ENCODE measurements at regions not wholly inside any gene's neighbourhood (a gene's known extent, or its start where the extent isn't known, plus 50 kb on each side); places are given as distances from the start of the nearest gene placed in this dataset.

DNA sequence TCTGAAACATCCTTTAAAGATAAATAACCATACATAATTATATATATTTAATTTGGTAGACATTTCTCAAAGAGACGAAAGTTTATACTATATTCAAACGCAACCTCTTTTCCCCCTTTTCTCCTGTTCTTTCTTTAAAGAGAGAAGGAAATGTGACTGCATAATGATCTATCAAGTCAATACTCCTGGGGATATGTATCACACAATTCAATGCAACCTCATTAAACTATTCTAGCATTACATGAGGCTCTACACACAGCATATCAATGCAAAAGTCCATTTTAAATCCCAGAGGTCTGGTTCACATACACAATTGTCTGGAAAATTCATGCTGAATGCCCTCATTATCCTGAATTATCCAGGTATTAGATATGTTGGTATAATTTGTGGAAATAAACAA lies 330.7 kb downstream of the LMX1A start:
- DNase-seq, result no peak

DNA sequence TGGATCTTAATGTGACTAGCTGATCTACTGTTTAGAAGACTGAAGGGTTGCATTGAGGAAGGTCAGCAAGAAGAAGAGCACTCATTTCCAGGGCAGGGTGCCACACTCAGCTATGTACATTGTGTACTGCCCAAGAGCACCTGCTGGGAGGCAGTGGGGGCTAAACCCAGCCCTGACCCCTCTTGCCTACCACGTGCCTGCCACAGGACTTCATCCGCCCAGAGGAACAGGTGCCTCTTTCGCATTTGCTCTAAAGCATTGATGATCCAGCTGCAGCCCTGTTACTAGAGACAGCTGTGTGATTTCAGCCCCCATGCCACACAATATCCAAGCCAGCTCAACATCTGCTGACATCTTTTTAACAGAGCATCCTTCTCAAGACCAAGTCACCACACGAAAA lies 341.8 kb downstream of the LMX1A start:
- DNase-seq, result no peak

DNA sequence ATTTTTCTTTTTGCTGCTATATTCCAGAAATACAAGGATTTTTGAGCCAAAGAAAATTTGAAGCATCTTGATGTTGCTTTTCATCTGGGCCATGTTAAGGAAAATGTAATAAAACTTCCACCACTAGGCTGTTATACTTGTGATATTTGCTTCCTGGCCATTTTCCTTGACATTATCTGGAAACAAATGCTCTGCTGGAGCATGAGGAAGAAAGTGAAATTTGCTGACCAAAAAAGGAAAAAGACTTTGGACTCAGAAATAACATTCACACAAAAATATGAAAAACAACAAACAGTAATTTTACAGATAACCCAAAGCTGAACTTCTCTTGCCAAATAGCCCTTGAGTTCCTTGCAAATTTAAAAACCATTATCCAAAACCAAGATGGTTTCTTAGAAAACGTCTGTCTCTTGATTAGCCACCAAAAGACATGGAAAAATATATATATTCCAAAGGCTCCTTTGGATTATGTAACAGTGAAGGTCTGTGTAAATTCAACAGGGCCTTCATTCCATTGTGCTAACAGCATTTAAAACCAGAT lies 344.5 kb downstream of the LMX1A start:
- no peak for DNase-seq

- DNase-seq, result no peak
Measured at GRCh38 chr1:165011186-165011585, 345.3 kb downstream of the LMX1A start.

DNA sequence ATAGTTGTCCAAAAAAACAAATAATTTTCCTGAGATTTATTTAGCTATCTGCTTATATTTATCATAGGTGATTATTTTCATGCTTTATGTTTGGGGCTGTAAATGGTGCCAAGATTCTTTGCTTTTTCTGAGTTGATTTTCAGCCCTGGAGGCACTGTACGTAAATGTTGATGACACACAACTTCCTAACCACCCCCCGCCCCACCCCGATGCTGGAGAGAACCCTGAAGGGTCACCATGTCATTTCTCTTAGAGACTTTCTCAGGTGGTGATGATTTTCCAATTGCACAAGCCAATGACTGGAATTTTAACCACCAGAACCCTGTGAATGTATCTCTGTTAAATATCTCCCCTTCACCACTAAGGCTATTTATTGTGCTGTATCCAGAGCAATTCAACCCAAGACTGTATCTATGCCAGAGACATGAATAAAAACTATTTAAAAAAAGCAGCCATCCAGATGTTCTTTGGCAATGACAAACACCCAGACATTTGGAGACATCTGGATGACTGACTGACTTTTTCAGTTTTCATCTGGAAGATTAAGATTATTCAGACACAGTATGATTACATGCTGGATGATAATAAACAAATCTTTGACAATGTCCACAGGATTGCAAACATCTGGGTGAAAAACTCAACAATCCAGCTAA lies 346.0 kb downstream of the LMX1A start:
- DNase-seq, result peak; percentile 29

- no peak for DNase-seq
Measured at GRCh38 chr1:165006831-165007230, 349.7 kb downstream of the LMX1A start.

- DNase-seq, result no peak
Measured at GRCh38 chr1:164999146-164999545, 357.4 kb downstream of the LMX1A start.

DNA sequence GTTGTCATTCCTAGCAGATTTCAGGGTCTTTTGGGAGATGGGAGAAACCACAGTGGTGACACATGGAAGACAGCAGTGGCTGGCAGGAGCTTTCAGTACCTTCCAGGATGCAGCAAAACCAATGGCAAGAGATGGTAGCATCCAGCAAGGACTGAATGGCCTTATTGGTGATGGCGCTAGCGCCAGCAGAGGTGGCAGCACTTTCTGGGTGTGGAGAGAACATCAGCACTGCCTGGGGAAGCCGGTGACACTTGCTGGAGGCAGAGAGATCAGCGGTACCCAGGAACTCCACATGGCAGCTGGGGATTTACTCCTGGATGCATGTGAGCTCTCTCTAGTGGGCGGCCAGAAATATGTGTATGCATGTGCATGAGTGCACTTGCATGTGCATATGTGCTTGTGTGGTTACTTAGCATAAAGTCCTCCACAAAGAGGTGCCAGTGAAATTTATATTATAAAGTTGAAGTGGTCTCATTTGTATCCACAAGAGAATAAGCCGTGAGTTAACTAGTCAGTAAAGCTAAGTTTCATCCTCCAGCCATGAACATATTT lies 364.7 kb downstream of the LMX1A start:
- no peak for DNase-seq

GRCh38 chr1:164983023-164983650 lies 373.4 kb downstream of the LMX1A start:
- peak; percentile 6 for DNase-seq

- no peak for DNase-seq
Measured at GRCh38 chr1:164982545-164982944, 374.0 kb downstream of the LMX1A start.

DNA sequence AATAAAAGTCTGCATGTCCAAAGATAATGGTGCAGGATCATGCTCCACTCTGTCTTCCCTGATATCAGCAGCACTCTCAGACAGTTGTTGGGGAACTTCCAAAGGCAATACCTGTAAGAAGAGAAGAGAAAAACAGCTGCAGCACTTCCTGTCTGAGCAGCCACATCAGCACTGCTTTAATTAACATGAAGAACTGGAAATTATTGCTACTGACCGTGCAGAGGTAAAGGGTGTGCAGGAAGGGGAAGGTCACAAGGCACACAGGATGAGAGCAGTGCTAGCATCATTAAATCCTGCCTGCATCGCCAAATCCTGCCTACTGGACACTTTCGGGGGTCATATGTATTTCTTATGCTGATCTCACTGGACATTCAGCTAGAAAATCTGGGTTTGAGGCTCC lies 379.0 kb downstream of the LMX1A start:
- DNase-seq, result no peak

GRCh38 chr1:164971921-164972415 lies 384.5 kb downstream of the LMX1A start:
- no peak for DNase-seq

- no peak for DNase-seq
Measured at GRCh38 chr1:164971391-164971790, 385.1 kb downstream of the LMX1A start.

- no peak for DNase-seq
Measured at GRCh38 chr1:164969253-164969652, 387.3 kb downstream of the LMX1A start.

DNA sequence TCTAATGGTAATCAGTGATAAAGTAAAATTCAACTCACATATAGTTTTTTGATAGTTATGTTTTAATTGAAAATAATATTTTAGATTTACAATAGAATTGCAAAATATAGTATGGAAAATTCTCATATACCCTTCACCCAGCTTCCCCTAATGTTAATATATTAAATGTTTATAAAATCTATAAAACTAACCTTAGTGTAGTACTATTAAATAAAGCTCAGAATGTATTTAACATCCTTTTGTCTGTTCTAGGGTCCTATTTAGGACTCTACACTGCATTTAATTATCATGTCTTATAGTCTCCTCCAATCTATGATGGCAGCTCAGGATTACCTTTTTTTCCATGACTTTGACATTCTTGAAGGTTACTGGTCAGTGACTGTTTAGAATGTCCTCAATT lies 389.2 kb downstream of the LMX1A start:
- no peak for DNase-seq

GRCh38 chr1:164961715-164962114 lies 394.8 kb downstream of the LMX1A start:
- no peak for DNase-seq

- DNase-seq, result no peak
Measured at GRCh38 chr1:164958982-164959768, 397.3 kb downstream of the LMX1A start.

GRCh38 chr1:164953815-164954214 lies 394.8 kb downstream of the PBX1 start:
- no peak for DNase-seq

DNA sequence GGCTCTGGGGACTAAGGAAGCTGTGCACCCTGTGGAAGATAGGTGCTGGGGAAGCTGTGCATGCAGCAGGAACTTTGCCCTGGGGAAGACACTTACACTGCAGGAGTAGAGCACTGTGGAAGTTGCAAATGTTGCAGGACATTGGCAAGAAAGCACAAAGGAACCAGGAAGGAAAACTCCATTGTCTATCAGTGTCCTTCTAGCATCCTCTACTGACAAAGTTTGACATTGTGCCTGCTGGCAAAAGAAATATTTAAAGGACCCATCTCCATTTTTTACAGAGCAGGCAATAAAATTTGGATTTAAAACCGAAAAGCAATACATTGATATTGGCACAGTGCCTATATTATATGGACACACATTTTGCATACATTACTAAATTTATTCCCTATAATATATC lies 394.1 kb downstream of the PBX1 start:
- no peak for DNase-seq

DNA sequence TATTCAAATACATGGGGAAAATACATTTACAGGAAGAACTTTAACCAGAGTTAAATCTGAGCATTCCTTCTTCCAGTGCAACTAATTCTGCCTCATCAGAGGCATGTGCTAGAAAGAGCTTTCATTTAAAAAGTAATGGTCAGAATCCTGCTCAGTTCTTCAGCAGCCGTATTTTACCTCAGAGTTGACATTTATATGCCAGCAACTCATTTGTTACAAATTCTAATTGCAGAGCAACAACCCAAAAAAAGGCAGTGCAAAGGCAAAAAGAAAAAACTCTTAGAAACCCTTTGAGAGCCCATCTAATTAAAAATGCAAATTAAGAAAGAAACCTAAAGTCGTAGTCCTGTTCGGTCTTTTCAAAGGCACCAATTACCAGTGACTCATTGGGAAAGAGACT lies 392.5 kb downstream of the PBX1 start:
- DNase-seq, result no peak

DNA sequence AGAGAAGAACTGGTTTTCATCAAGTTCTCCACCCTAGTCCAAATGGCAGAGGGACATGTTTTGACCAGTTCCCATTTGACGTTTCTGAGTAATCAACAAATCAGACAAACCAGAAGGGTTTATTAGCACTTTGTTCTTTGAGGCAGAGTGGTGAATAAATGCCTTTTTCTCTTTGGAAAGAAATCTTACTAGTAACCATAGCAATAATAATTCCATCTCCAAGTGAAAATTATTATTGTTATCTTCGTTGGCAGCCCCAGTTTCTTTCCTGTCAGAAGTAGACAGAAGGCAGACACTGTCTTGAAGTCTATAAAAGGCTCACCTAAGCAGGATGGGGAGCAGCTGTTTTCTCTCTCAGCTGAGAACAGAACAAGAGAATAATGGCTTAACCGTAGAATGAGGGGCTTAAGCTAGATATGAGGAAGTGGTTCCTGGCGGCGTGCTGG lies 391.6 kb downstream of the PBX1 start:
- DNase-seq, result no peak

GRCh38 chr1:164949771-164950471 lies 390.9 kb downstream of the PBX1 start:
- DNase-seq, result no peak

DNA sequence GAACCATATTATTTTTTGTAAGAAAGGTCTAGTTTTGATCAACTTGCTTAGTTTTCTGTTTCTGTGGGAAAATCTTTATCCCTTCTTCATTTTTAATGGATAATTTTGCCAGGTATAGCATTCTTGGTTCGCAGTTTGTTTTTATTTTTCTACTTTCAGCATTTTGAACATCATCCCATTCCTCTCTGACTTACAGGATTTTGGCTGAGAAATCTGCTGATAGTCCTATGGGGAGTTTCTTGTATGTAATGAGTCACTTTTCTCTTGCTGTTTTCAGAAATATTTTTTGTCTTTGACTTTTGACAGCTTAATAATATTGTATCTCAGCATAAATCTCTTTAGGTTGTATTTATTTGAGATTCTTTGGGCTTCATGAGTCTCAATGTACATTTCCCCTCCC lies 389.1 kb downstream of the PBX1 start:
- no peak for DNase-seq
